DOHH2 (cell line): ENCODE measurements at regions not wholly inside any gene's neighbourhood (a gene's known extent, or its start where the extent isn't known, plus 50 kb on each side); places are given as distances from the start of the nearest gene placed in this dataset.

Experiments
- H3F3A ChIP-seq: fragments of 200-600 bp; sonication (generic), shearing (Covaris generic); 2 replicates; pipeline ENCODE4 v1.6.0; 2016; ENCODE audit warnings: antibody characterized with exemption, mild to moderate bottlenecking; ENCODE audit not compliant: control insufficient read depth, insufficient read depth
- H3K27ac ChIP-seq: fragments of 200-600 bp; sonication (generic); 2 replicates; pipeline ENCODE4 v1.5.1; 2014; ENCODE audit warnings: low read depth, mild to moderate bottlenecking, low read length, moderate library complexity
- H3K27me3 ChIP-seq: fragments of 200-600 bp; sonication (generic); 2 replicates; pipeline ENCODE4 v1.6.1; 2014; ENCODE audit warnings: mild to moderate bottlenecking, low read length, mixed read lengths; ENCODE audit not compliant: control insufficient read depth
- H3K36me3 ChIP-seq: fragments of 200-600 bp; sonication (generic); 2 replicates; pipeline ENCODE4 v1.6.1; 2014; ENCODE audit warnings: mild to moderate bottlenecking, low read length, moderate library complexity, mixed read lengths; ENCODE audit not compliant: control insufficient read depth
- H3K4me1 ChIP-seq: fragments of 200-600 bp; sonication (generic); 2 replicates; pipeline ENCODE4 v1.6.1; 2014; ENCODE audit warnings: mild to moderate bottlenecking, low read length, mixed read lengths; ENCODE audit not compliant: control insufficient read depth
- H3K4me2 ChIP-seq: fragments of 200-600 bp; sonication (generic); 2 replicates; pipeline ENCODE4 v1.6.0; 2014; ENCODE audit warnings: mild to moderate bottlenecking, low read length, moderate library complexity
- H3K4me3 ChIP-seq: fragments of 200-600 bp; sonication (generic); 2 replicates; pipeline ENCODE4 v1.5.1; 2014; ENCODE audit warnings: mild to moderate bottlenecking, low read length, mixed read lengths
- H3K79me2 ChIP-seq: fragments of 200-600 bp; sonication (generic); 2 replicates; pipeline ENCODE4 v1.6.1; 2014; ENCODE audit warnings: mild to moderate bottlenecking, low read length, mixed read lengths; ENCODE audit not compliant: control insufficient read depth
- H3K9me2 ChIP-seq: fragments of 200-600 bp; sonication (generic); replicated peaks from 2 replicates; pipeline ENCODE4 v1.6.1; 2014; ENCODE audit warnings: mild to moderate bottlenecking, low read length, mixed read lengths; ENCODE audit not compliant: control insufficient read depth
- H3K9me3 ChIP-seq: fragments of 200-600 bp; sonication (generic); 2 replicates; pipeline ENCODE4 v1.6.1; 2014; ENCODE audit warnings: antibody characterized with exemption, low read length, mixed read lengths; ENCODE audit not compliant: control insufficient read depth, insufficient read depth
- H4K20me1 ChIP-seq: fragments of 200-600 bp; sonication (generic); 2 replicates; pipeline ENCODE4 v1.6.0; 2014; ENCODE audit warnings: low read depth, mild to moderate bottlenecking, antibody characterized with exemption, low read length, moderate library complexity; ENCODE audit not compliant: control insufficient read depth, insufficient read depth
- EZH2phosphoT487 ChIP-seq: fragments of 200-600 bp; sonication (generic); IDR thresholded peaks from 2 replicates; pipeline ENCODE4 v1.6.1; 2017; ENCODE audit warnings: borderline replicate concordance, mild to moderate bottlenecking, antibody characterized with exemption, low read length, moderate library complexity, mixed read lengths
- TF ChIP-seq, protein P1 (sequence below): fragments of 200-600 bp; sonication (generic); IDR thresholded peaks from one replicate; pipeline ENCODE4 v1.5.1; 2014; ENCODE audit warnings: antibody characterized with exemption, mild to moderate bottlenecking, low read depth, low read length; ENCODE audit not compliant: poor library complexity, severe bottlenecking

DNA sequence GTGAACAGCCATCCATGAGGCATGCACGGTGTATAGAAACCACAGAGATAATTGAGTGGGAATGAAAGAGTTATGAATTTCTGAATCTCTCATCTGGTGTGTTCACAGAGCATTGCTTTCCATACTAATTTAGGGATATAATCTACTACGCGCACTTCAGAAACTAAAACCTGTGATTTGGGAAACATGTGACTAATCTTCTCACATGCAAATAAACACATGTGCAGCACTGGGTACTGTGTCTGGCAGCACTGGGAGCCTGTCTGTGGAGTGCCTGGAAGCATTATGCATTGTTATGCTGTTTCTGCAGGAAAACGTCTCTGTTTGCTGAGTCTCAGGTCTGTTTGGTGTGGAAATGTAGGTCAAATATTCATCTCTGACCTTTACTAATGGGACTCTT is 287.3 kb downstream of the CMPK2 start:
- Histone ChIP-seq H3K9me3 (no peaks in the 10 kb centered on the region), H3K79me2 (no peaks in the 10 kb centered on the region), H3K4me1 (no peaks in the 10 kb centered on the region), H3F3A (no peaks in the 10 kb centered on the region), H3K27ac (no peak overlapping the region), H3K4me2 (no peak overlapping the region), H3K4me3 (no peak overlapping the region), H3K36me3 (no peaks in the 10 kb centered on the region), H3K27me3 (no peaks in the 10 kb centered on the region), H3K9me2 (no peaks in the 10 kb centered on the region), H4K20me1 (no peaks in the 10 kb centered on the region)
- TF ChIP-seq, protein P1, sequence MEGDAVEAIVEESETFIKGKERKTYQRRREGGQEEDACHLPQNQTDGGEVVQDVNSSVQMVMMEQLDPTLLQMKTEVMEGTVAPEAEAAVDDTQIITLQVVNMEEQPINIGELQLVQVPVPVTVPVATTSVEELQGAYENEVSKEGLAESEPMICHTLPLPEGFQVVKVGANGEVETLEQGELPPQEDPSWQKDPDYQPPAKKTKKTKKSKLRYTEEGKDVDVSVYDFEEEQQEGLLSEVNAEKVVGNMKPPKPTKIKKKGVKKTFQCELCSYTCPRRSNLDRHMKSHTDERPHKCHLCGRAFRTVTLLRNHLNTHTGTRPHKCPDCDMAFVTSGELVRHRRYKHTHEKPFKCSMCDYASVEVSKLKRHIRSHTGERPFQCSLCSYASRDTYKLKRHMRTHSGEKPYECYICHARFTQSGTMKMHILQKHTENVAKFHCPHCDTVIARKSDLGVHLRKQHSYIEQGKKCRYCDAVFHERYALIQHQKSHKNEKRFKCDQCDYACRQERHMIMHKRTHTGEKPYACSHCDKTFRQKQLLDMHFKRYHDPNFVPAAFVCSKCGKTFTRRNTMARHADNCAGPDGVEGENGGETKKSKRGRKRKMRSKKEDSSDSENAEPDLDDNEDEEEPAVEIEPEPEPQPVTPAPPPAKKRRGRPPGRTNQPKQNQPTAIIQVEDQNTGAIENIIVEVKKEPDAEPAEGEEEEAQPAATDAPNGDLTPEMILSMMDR = no peak
- no peak for TF ChIP-seq EZH2phosphoT487

- H3K27me3 ChIP-seq = no peaks in the 10 kb centered on the region
- H3K4me1 ChIP-seq = no peaks in the 10 kb centered on the region
- no peaks in the 10 kb centered on the region for H3K36me3 ChIP-seq
- no peaks in the 10 kb centered on the region for H3K9me2 ChIP-seq
- no peak overlapping the region for H3K4me3 ChIP-seq
- no peaks in the 10 kb centered on the region for H4K20me1 ChIP-seq
- H3K9me3 ChIP-seq = no peaks in the 10 kb centered on the region
- TF ChIP-seq, protein P1 = no peak
- TF ChIP-seq EZH2phosphoT487 = no peak
- no peak overlapping the region for H3K27ac ChIP-seq
- no peaks in the 10 kb centered on the region for H3K79me2 ChIP-seq
- no peaks in the 10 kb centered on the region for H3F3A ChIP-seq
- H3K4me2 ChIP-seq = no peak overlapping the region
Observed at GRCh38 chr2:6579281-6579680, 286.4 kb downstream of the CMPK2 start.

- H3K4me1 ChIP-seq = no peaks in the 10 kb centered on the region
- H3K4me2 ChIP-seq = no peak overlapping the region
- TF ChIP-seq, protein P1 = no peak
- no peak for TF ChIP-seq EZH2phosphoT487
- H3K9me2 ChIP-seq = no peaks in the 10 kb centered on the region
- no peak overlapping the region for H3K4me3 ChIP-seq
- no peaks in the 10 kb centered on the region for H3F3A ChIP-seq
- H4K20me1 ChIP-seq = no peaks in the 10 kb centered on the region
- H3K9me3 ChIP-seq = no peaks in the 10 kb centered on the region
- H3K27ac ChIP-seq = no peak overlapping the region
- H3K79me2 ChIP-seq = no peaks in the 10 kb centered on the region
- H3K36me3 ChIP-seq = no peaks in the 10 kb centered on the region
- no peaks in the 10 kb centered on the region for H3K27me3 ChIP-seq
Observed at GRCh38 chr2:6580982-6581381, 284.7 kb downstream of the CMPK2 start.

DNA sequence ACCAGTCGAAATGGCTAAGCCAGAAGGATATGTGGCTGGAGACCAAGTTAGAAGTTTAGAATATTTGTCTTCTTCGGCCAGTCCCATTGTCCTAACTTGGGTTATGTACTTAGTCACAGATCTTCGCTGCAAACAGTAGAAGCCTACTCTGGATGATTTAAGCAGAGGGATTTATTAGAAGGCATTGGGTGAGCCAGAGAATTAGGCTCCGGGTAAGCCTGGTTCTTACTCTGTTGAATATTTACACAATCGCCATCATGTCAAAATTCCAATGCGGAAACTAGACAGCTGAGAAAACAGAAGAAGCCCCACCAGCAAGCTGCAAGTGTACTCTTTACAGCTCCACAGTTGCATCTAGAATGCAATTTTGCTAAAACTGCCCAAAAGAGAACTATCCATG is 276.6 kb downstream of the CMPK2 start:
- TF ChIP-seq, protein P1 = no peak
- TF ChIP-seq EZH2phosphoT487 = no peak
- no peaks in the 10 kb centered on the region for H3K79me2 ChIP-seq

More for the DNA sequence above, 276.6 kb downstream of the CMPK2 start:
- no peaks in the 10 kb centered on the region for H3K9me2 ChIP-seq
- H3K27ac ChIP-seq = no peak overlapping the region
- no peaks in the 10 kb centered on the region for H4K20me1 ChIP-seq
- H3K27me3 ChIP-seq = no peaks in the 10 kb centered on the region
- no peak overlapping the region for H3K4me2 ChIP-seq
- H3F3A ChIP-seq = no peaks in the 10 kb centered on the region
- H3K36me3 ChIP-seq = no peaks in the 10 kb centered on the region
- H3K9me3 ChIP-seq = no peaks in the 10 kb centered on the region
- no peak overlapping the region for H3K4me3 ChIP-seq
- no peaks in the 10 kb centered on the region for H3K4me1 ChIP-seq
